ENCODE measurements at regions not wholly inside any gene's neighbourhood (a gene's known extent, or its start where the extent isn't known, plus 50 kb on each side); places are given as distances from the start of the nearest gene placed in this dataset.
A peak's percentile ranks its signal among the peaks of the same experiment; 100 is the strongest.

DNA sequence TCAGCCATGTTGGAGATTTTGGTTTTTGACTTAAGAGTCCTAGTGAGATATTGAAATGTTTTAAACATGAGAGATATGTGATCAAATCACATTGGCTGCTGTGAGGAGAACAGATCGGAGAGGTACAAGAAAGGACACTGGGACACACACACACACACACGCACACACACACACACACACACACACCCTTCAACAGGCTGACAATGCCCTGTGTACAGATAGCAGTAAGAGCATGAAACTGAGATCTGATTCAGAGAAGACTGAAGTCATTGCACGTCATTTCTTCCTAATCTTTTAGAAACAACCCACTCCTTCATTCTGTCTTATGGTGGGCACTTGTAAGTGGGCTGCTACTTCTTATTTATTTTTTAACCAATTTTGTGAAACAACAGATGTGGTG, 200.5 kb upstream of the E2F8 start:
- no peaks in the 10 kb centered on the region for H3K27me3 ChIP-seq (ENCODE audit: control insufficient read depth, low read length)
- no peaks in the 10 kb centered on the region for H3K9me2 ChIP-seq (replicated peaks; ENCODE audit: control insufficient read depth, low read length)
- H3F3A ChIP-seq (ENCODE audit: control insufficient read depth, insufficient read depth), result 0 out of 2 replicates have a peak, but pooled peaks cover 3% of the 10 kb centered on the region
- 0 out of 2 replicates have a peak, but pooled peaks cover 2% of the 10 kb centered on the region for H3K9me3 ChIP-seq (ENCODE audit: control insufficient read depth, insufficient read depth, low read length)
- H3K4me3 ChIP-seq (ENCODE audit: low read length), result peak overlapping the region; percentile 37; the same call in 1 of the 2 replicates
- no peak overlapping the region for H3K27ac ChIP-seq (ENCODE audit: low read depth, low read length)
- H3K79me2 ChIP-seq (ENCODE audit: control insufficient read depth, low read length), result no peaks in the 10 kb centered on the region
- no peak for TF ChIP-seq EZH2phosphoT487 (IDR thresholded peaks at IDR 0.05; ENCODE audit: borderline replicate concordance, low read length)
- TF ChIP-seq, protein P1, sequence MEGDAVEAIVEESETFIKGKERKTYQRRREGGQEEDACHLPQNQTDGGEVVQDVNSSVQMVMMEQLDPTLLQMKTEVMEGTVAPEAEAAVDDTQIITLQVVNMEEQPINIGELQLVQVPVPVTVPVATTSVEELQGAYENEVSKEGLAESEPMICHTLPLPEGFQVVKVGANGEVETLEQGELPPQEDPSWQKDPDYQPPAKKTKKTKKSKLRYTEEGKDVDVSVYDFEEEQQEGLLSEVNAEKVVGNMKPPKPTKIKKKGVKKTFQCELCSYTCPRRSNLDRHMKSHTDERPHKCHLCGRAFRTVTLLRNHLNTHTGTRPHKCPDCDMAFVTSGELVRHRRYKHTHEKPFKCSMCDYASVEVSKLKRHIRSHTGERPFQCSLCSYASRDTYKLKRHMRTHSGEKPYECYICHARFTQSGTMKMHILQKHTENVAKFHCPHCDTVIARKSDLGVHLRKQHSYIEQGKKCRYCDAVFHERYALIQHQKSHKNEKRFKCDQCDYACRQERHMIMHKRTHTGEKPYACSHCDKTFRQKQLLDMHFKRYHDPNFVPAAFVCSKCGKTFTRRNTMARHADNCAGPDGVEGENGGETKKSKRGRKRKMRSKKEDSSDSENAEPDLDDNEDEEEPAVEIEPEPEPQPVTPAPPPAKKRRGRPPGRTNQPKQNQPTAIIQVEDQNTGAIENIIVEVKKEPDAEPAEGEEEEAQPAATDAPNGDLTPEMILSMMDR (IDR thresholded peaks at IDR 0.05; ENCODE audit: low read depth, low read length, poor library complexity, severe bottlenecking), result no peak
- H3K36me3 ChIP-seq (ENCODE audit: control insufficient read depth, low read length), result no peaks in the 10 kb centered on the region
- no peaks in the 10 kb centered on the region for H4K20me1 ChIP-seq (ENCODE audit: control insufficient read depth, insufficient read depth, low read depth, low read length)
- no peak overlapping the region for H3K4me2 ChIP-seq (ENCODE audit: low read length)
- H3K4me1 ChIP-seq (ENCODE audit: control insufficient read depth, low read length), result peaks cover 33% of the 10 kb centered on the region

DNA sequence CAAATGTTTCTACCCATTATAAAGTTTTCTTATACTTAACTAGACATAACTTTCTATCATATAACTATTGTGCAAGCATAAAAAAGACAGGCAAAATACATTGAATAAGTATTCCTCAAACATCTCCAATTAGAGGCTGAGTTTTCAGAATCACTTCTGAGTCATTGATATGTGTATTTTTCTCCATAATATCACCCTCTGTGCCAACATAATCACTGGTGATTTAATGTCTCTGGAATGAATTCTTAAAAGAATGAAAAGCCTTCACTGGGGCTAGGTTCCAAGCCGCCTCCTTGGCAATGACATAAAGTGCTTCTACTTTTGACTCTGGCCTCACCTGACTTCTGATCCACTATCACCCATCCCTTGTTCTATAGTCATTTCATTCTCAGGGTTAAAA, 197.0 kb upstream of the E2F8 start:
- H3K27me3 ChIP-seq (ENCODE audit: control insufficient read depth, low read length), result no peaks in the 10 kb centered on the region
- H3K79me2 ChIP-seq (ENCODE audit: control insufficient read depth, low read length), result no peaks in the 10 kb centered on the region
- no peaks in the 10 kb centered on the region for H3K9me2 ChIP-seq (replicated peaks; ENCODE audit: control insufficient read depth, low read length)
- H3F3A ChIP-seq (ENCODE audit: control insufficient read depth, insufficient read depth), result peaks cover 12% of the 10 kb centered on the region
- no peak overlapping the region for H3K4me2 ChIP-seq (ENCODE audit: low read length)
- peaks cover 54% of the 10 kb centered on the region for H3K4me1 ChIP-seq (ENCODE audit: control insufficient read depth, low read length)
- H3K4me3 ChIP-seq (ENCODE audit: low read length), result no peak overlapping the region
- no peaks in the 10 kb centered on the region for H4K20me1 ChIP-seq (ENCODE audit: control insufficient read depth, insufficient read depth, low read depth, low read length)
- H3K9me3 ChIP-seq (ENCODE audit: control insufficient read depth, insufficient read depth, low read length), result 0 out of 2 replicates have a peak, but pooled peaks cover 4% of the 10 kb centered on the region
- no peaks in the 10 kb centered on the region; the same call in 1 of the 2 replicates for H3K36me3 ChIP-seq (ENCODE audit: control insufficient read depth, low read length)
- TF ChIP-seq EZH2phosphoT487 (IDR thresholded peaks at IDR 0.05; ENCODE audit: borderline replicate concordance, low read length), result no peak
- TF ChIP-seq, protein P1 (IDR thresholded peaks at IDR 0.05; ENCODE audit: low read depth, low read length, poor library complexity, severe bottlenecking), result no peak
- H3K27ac ChIP-seq (ENCODE audit: low read depth, low read length), result no peak overlapping the region

DNA sequence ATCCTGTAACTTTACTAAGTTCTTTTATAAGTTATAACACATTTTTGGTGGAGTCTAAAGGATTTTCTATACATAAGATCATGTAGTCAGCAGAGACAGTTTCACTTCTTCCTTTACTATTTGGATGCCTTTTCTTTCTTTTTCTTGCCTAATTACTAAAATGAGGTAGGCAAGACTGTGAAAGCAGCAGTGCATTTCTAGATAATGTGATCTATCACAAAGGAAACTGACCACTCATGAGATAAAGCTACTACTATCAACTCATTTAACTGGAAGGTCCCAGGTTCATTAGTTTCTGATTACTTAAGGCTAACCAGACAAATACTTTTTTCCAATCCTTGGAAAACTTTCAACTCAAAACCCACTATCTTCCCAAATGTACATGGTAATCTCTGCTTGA, 196.2 kb upstream of the E2F8 start:
- peaks cover 13% of the 10 kb centered on the region for H3F3A ChIP-seq (ENCODE audit: control insufficient read depth, insufficient read depth)
- H3K36me3 ChIP-seq (ENCODE audit: control insufficient read depth, low read length), result no peaks in the 10 kb centered on the region; the same call in 1 of the 2 replicates
- peak overlapping the region; percentile 35 for H3K4me2 ChIP-seq (ENCODE audit: low read length)
- no peaks in the 10 kb centered on the region for H3K27me3 ChIP-seq (ENCODE audit: control insufficient read depth, low read length)
- no peak overlapping the region; the same call in 1 of the 2 replicates for H3K4me3 ChIP-seq (ENCODE audit: low read length)
- peaks cover 55% of the 10 kb centered on the region for H3K4me1 ChIP-seq (ENCODE audit: control insufficient read depth, low read length)
- TF ChIP-seq EZH2phosphoT487 (IDR thresholded peaks at IDR 0.05; ENCODE audit: borderline replicate concordance, low read length), result no peak
- TF ChIP-seq, protein P1 (IDR thresholded peaks at IDR 0.05; ENCODE audit: low read depth, low read length, poor library complexity, severe bottlenecking), result no peak
- H3K79me2 ChIP-seq (ENCODE audit: control insufficient read depth, low read length), result no peaks in the 10 kb centered on the region
- H3K27ac ChIP-seq (ENCODE audit: low read depth, low read length), result no peak overlapping the region
- H3K9me3 ChIP-seq (ENCODE audit: control insufficient read depth, insufficient read depth, low read length), result 0 out of 2 replicates have a peak, but pooled peaks cover 4% of the 10 kb centered on the region
- H4K20me1 ChIP-seq (ENCODE audit: control insufficient read depth, insufficient read depth, low read depth, low read length), result no peaks in the 10 kb centered on the region
- H3K9me2 ChIP-seq (replicated peaks; ENCODE audit: control insufficient read depth, low read length), result no peaks in the 10 kb centered on the region
